Activated CD4-positive, alpha-beta memory T cell treated with anti-CD3 and anti-CD28 coated beads for 36 hours (primary cell): ENCODE measurements at regions not wholly inside any gene's neighbourhood (a gene's known extent, or its start where the extent isn't known, plus 50 kb on each side); places are given as distances from the start of the nearest gene placed in this dataset.

Experiments used
- CTCF ChIA-PET: fragments of 350-600 bp; sonication (Branson Sonifier 250); formaldehyde crosslinking; loops from one replicate; lab custom pipeline; 2021; ENCODE audit warnings: antibody characterized with exemption, inconsistent platforms; lab: Charles Lee
- POLR2A ChIA-PET: fragments of 350-600 bp; sonication (Branson Sonifier 250); formaldehyde crosslinking; loops from one replicate; lab custom pipeline; 2021; ENCODE audit warnings: antibody characterized with exemption; lab: Charles Lee
- DNase-seq: peaks from one replicate; pipeline ENCODE4 v3.0.0-alpha.2; 2020
- H3K27ac Mint-ChIP-seq: one replicate; pipeline ENCODE4 v1.8.0; 2021; ENCODE audit warnings: mixed read lengths
- H3K27me3 Mint-ChIP-seq: one replicate; pipeline ENCODE4 v1.8.0; 2021; ENCODE audit warnings: mixed read lengths
- H3K36me3 Mint-ChIP-seq: one replicate; pipeline ENCODE4 v1.8.0; 2021; ENCODE audit warnings: mixed read lengths
- H3K4me1 Mint-ChIP-seq: one replicate; pipeline ENCODE4 v1.8.0; 2021; ENCODE audit warnings: low read depth, mixed read lengths
- H3K4me3 Mint-ChIP-seq: one replicate; pipeline ENCODE4 v1.8.0; 2021; ENCODE audit warnings: mild to moderate bottlenecking, mixed read lengths
- H3K9me3 Mint-ChIP-seq: one replicate; pipeline ENCODE4 v1.8.0; 2021; ENCODE audit warnings: mixed read lengths
- intact Hi-C: fragments of 100-400 bp; cut with micrococcal nuclease; formaldehyde crosslinking; loops from one replicate; pipeline ENCODE4 v1.15.1; 2023

DNA sequence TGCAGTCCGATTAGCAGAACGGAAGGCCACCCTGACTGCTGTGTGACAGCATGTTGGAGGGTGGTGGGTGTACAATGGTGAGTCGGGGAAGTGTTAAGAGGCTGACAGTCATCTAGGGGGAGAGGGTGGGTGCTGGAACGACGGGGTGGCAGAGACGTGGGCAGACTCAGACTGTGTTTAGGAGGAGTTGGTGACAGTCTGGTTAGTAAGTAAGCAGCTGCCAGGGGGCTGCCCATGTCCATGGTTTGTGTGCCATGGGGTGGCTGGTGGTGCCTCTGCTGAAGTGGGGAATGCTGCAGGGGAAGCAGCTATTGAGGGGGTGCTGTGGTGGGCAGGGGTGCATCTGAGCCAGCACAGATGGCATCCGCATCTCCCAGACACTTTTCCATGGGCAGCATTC lies 51.3 kb upstream of the BOD1 start:
- Mint-ChIP-seq H3K4me3 (no peak overlapping the region), H3K27ac (no peak overlapping the region), H3K27me3 (peaks cover 4% of the 10 kb centered on the region), H3K9me3 (no peaks in the 10 kb centered on the region), H3K36me3 (no peaks in the 10 kb centered on the region), H3K4me1 (no peaks in the 10 kb centered on the region)
- POLR2A ChIA-PET, result no interaction called here
- CTCF ChIA-PET, result interaction anchor here (0.6 kb wide), 1 partner anchor 250 kb away, joined by 3 read pairs; no protein-coding TSS in a partner anchor
- DNase-seq, result no peak
- intact Hi-C loops, result no loop called here

DNA sequence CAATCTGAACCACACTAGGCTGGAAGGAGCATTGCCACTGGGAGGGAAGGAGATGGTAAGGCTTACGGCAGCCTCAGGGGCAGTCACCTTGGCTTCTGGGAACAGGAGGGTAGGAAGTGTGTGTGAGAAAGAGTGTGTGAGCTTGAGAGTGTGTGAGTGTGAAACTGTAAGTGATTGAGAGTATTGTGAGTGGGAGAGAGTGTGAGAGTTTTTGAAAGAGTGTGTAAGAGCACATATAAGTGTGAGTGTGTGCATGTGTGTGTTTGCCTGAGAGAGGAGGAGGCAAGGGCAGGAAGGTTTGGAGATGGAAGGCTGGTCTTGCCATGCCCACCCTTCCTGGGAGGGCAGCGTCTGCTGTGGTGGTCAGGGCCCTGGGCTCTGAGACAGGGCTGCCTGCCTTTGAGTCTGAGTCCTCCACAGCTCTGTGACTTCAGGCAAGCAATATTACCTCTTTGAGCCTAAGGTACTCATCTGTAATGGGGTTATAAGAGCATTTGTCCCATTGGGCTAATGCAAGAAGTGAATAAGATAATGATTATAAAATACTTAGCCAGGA lies 51.9 kb upstream of the BOD1 start:
- H3K27me3 Mint-ChIP-seq, result peaks cover 4% of the 10 kb centered on the region
- CTCF ChIA-PET, result interaction anchor here (0.6 kb wide), 1 partner anchor 250 kb away, joined by 3 read pairs; no protein-coding TSS in a partner anchor

DNA sequence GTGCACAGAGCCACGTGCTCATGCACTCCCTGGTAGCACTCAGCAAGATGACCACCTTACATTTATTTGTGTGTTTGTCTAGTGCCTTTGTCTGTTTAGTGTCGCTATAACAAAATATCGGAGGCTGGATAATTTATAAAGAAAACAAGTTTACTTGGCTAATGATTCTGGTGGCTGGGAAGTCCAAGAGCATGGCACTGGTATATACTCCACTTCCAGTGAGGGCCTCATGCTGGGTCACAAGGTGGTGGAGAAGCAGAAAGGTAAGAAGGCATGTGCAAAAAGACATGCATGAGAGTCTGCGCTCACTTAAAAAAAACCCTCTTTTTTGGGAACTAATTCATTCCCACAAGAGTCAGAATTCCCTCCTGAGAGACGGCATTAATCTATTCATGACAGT lies 52.5 kb upstream of the BOD1 start:
- Mint-ChIP-seq H3K4me1 (no peaks in the 10 kb centered on the region), H3K36me3 (no peaks in the 10 kb centered on the region), H3K27me3 (peaks cover 6% of the 10 kb centered on the region), H3K4me3 (no peak overlapping the region), H3K27ac (no peak overlapping the region), H3K9me3 (no peaks in the 10 kb centered on the region)
- ChIA-PET CTCF (no interaction called here), POLR2A (no interaction called here)
- no peak for DNase-seq
- intact Hi-C loops, result no loop called here

More for the DNA sequence above, 51.9 kb upstream of the BOD1 start:
- DNase-seq, result no peak
- POLR2A ChIA-PET, result no interaction called here
- intact Hi-C loops, result no loop called here
- Mint-ChIP-seq H3K4me3 (no peak overlapping the region), H3K4me1 (no peaks in the 10 kb centered on the region), H3K36me3 (no peaks in the 10 kb centered on the region), H3K9me3 (no peaks in the 10 kb centered on the region), H3K27ac (no peak overlapping the region)

DNA sequence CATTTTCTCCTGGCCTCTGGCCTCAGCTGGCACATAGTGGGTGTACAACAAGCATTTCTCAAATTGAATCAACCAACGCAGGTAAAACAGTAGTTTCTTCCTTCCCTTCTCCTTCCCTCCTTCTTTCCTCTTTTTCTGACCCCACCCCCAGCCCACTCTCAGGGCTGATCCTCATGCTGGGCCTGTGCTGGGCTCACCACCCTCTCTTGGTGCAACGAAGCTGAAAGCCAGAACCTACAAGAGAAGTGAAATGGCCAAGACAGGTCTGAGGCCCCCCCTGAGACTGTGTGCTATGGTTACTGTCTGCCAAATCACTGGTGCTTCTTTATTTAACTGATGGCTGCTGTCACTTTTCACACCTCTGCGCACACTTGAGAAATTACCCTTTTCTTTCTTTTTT lies 53.0 kb upstream of the BOD1 start:
- no peaks in the 10 kb centered on the region for H3K36me3 Mint-ChIP-seq
- DNase-seq, result no peak
- no peak overlapping the region for H3K4me3 Mint-ChIP-seq
- no peaks in the 10 kb centered on the region for H3K4me1 Mint-ChIP-seq
- intact Hi-C loops, result no loop called here
- ChIA-PET CTCF (no interaction called here), POLR2A (no interaction called here)
- H3K9me3 Mint-ChIP-seq, result no peaks in the 10 kb centered on the region
- no peak overlapping the region for H3K27ac Mint-ChIP-seq
- peaks cover 6% of the 10 kb centered on the region for H3K27me3 Mint-ChIP-seq

DNA sequence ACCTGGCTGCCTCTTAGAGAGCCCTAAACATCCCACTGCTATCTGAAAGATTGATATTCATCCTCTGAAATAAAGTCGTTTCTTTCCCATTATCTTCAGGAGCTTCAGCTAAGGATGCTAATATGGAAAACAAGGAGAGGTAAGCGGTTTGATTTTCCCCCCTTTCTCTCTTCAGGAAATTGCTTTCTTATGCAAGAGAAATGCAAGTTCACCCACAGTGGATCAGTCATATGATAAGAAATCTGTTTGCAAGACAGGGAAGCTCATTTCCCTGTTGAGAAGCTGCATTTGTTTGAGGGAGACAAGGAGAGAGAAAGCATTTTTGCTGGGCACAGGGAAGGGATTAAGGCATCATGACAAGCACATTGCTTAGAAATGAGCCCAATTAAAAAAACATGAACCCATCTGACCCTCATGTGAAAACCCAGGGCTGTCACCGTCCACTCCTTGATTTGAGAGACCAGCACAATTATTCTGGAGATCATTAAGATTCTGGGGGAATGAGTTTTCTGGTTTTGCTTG lies 53.7 kb upstream of the BOD1 start:
- DNase-seq, result no peak
- POLR2A ChIA-PET, result no interaction called here
- no peak overlapping the region for H3K4me3 Mint-ChIP-seq
- no peaks in the 10 kb centered on the region for H3K4me1 Mint-ChIP-seq
- intact Hi-C loops, result no loop called here
- no peak overlapping the region for H3K27ac Mint-ChIP-seq
- CTCF ChIA-PET, result no interaction called here
- peaks cover 3% of the 10 kb centered on the region for H3K9me3 Mint-ChIP-seq
- H3K27me3 Mint-ChIP-seq, result peaks cover 6% of the 10 kb centered on the region
- H3K36me3 Mint-ChIP-seq, result no peaks in the 10 kb centered on the region

DNA sequence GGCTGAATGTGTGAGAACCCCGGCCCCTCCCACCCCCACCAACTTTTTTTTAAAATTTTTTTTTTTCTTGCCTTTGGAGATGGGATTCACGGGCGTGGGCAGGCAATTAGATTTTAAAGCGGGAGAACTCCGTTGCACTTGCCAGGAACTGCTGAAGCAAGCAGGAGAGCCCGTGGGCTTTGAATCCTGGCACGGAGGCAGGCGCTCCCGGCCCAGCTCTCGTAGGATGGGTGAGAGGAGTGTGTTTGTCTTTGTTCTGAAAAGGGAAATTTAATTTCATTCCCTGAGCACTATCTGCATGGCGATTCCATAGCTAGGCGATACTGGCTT lies 54.3 kb upstream of the BOD1 start:
- POLR2A ChIA-PET, result no interaction called here
- Mint-ChIP-seq H3K27ac (no peak overlapping the region), H3K4me1 (no peaks in the 10 kb centered on the region), H3K9me3 (peaks cover 5% of the 10 kb centered on the region), H3K4me3 (no peak overlapping the region), H3K36me3 (no peaks in the 10 kb centered on the region), H3K27me3 (peaks cover 6% of the 10 kb centered on the region)
- CTCF ChIA-PET, result no interaction called here
- intact Hi-C loops, result no loop called here
- DNase-seq, result no peak

DNA sequence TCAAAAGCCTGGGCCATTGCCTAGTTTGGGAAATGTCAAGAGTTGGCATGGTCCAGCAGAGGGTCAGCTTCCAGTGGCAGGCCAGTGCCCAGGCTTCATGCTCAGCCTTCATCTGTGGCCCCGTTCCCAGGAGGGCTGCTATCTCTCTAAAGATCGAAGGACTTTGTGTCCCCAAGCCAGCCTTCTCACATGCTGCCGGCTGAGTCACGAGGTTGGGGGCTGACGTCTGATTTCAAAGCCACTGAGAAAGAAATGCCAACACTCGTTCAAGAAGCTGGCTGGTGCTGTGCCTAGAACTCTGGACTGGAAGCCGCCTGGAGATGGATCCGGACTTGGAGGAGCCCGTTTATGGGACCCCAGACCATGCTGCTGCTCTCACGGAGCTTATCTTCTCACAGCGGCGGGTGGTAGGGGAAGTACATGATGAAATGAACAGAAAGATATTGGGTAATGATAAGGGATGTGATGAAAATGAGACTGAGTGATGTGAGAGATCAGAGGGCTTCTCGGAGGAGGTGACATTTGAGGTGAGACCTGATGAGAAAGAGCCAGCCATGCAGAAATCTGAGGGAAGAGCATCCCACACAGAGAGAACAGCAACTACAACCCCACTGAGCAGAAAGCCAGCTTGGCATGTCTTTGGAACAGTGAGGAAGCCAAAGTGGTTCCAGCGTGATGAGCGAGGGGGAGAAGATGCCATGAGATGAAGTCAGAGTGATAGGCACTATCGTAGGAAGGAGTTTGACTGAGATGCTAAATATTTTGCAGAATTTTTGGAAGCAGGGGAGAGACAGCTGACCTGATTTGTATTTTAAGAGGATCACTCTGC lies 54.9 kb upstream of the BOD1 start:
- CTCF ChIA-PET, result no interaction called here
- intact Hi-C loops, result no loop called here
- H3K27me3 Mint-ChIP-seq, result peaks cover 6% of the 10 kb centered on the region
- H3K36me3 Mint-ChIP-seq, result no peaks in the 10 kb centered on the region
- no peak for DNase-seq
- no peak overlapping the region for H3K4me3 Mint-ChIP-seq
- POLR2A ChIA-PET, result no interaction called here
- no peaks in the 10 kb centered on the region for H3K4me1 Mint-ChIP-seq
- H3K9me3 Mint-ChIP-seq, result peaks cover 10% of the 10 kb centered on the region
- H3K27ac Mint-ChIP-seq, result no peak overlapping the region

DNA sequence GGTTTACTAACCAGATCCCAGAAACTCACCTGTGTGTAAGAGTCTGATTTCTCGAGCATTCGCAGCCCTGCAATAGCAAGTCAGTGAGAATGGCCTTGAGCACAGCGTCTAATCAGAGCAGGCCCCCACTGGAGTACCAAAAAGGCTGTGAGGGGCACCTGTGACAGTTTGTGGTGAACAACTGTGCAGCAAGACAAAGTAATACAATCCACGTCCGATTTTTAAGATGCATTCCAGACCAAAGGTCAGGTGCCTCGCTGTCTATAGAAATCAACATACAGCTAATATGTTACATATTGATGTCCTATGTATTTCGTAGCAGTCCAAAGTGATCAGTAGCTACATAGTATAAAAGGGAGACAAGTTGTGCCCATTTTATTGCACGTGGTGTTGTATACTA lies 55.7 kb upstream of the BOD1 start:
- ChIA-PET POLR2A (no interaction called here), CTCF (no interaction called here)
- intact Hi-C loops, result no loop called here
- Mint-ChIP-seq H3K9me3 (peaks cover 13% of the 10 kb centered on the region), H3K27ac (no peak overlapping the region), H3K4me3 (no peak overlapping the region), H3K27me3 (peaks cover 6% of the 10 kb centered on the region), H3K36me3 (no peaks in the 10 kb centered on the region), H3K4me1 (no peaks in the 10 kb centered on the region)
- DNase-seq, result no peak

DNA sequence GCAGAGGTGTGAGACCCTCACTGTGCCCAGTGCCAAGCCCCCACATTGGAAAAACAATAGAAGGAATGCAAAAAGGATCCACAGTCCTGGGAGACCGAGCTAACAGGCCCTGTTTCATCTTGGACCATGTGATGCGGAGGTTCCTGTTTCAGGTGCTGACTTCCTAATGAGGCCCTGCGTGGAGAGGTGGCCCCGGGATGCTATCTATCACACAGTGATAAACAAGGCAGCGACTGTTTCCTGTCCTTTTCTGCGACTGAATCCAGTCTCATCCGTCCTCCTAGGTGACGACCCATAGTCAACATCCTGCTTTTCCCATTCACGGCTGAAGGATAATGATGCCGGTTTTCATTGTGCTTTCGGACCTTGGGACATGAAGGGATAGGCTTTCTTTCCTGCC lies 56.4 kb upstream of the BOD1 start:
- Mint-ChIP-seq H3K4me1 (no peaks in the 10 kb centered on the region), H3K4me3 (no peak overlapping the region), H3K27ac (no peak overlapping the region), H3K36me3 (no peaks in the 10 kb centered on the region), H3K9me3 (peaks cover 13% of the 10 kb centered on the region), H3K27me3 (peaks cover 6% of the 10 kb centered on the region)
- ChIA-PET CTCF (no interaction called here), POLR2A (no interaction called here)
- intact Hi-C loops, result no loop called here
- no peak for DNase-seq

DNA sequence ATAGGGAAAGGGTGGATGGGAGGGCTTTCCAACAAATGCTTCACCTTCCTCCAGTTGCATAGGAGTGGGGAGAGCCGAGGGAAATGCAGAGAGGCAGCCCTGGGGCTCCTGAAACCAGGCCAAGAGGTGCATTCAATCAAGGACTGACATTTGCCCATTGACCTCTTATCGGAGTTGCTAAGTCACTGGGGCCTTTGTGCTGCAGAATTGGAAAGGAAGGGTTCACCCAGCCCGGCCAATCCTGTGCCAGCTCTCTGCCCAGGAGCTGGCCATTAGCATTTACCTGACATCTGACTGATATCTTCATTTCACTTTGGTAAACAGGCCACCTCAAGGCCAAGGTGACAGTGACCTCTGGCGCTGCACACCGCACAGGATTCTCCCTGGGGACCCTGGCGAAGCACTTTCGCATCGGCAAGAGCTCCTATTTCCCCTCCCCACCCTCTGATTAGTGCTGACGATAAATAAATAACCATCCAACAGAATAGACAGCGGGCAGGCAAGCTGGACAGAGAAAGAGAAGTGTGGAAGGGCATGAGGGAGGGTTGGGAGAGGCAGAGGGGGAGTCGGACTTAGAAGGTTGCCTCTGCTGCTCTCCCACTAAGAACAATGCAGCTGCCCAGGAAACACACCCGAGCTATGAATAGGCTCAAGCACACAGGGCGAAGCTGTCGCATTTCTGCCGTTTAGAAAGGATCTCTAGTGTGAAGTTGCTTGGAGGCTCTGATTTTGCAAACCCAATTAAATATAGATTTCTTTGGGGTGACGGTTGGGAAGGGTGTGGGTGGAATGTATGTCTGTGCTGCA lies 57.0 kb upstream of the BOD1 start:
- POLR2A ChIA-PET, result no interaction called here

DNA sequence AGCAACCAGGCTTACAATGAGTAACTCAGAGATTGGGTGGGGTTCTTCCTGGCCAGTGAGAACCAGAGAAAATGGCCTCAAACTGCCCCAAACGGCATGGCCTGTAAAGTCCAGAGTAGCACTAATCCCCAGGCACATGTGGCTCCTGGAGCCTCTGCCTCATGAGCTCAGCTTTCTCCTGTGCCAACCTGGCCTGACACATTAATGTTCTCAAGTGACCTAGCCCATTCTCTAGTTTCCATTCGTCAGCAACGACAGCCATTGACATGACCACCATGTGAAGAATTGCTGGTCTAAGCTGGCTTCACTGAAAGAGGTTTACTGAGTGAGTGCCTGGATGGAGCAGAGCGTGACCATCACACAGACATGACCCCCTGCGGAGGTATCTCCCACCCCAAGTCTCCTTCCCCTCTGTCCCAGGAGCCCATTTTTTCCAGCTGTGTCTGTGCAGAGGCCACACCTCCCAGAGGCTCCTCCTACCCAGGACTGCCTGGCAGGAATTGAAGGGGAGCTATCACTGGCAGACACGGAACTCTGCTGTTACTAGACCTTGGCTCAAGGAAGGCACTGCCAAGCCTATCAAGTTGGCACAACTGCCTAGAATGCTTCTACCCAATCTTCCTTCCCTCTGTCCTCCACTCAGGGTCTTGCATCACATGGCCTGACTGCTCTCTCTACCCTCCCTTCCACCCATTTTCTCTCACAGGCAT lies 59.0 kb upstream of the BOD1 start:
- POLR2A ChIA-PET, result no interaction called here
- intact Hi-C loops, result no loop called here
- Mint-ChIP-seq H3K9me3 (peaks cover 15% of the 10 kb centered on the region), H3K36me3 (no peaks in the 10 kb centered on the region), H3K27ac (no peak overlapping the region), H3K4me3 (no peak overlapping the region), H3K4me1 (no peaks in the 10 kb centered on the region), H3K27me3 (peaks cover 7% of the 10 kb centered on the region)
- CTCF ChIA-PET, result no interaction called here
- no peak for DNase-seq

More for the DNA sequence above, 57.0 kb upstream of the BOD1 start:
- intact Hi-C loops, result no loop called here
- CTCF ChIA-PET, result no interaction called here
- H3K9me3 Mint-ChIP-seq, result peaks cover 13% of the 10 kb centered on the region
- no peaks in the 10 kb centered on the region for H3K4me1 Mint-ChIP-seq
- H3K27ac Mint-ChIP-seq, result no peak overlapping the region
- no peak overlapping the region for H3K4me3 Mint-ChIP-seq
- DNase-seq, result no peak
- peaks cover 6% of the 10 kb centered on the region for H3K27me3 Mint-ChIP-seq
- no peaks in the 10 kb centered on the region for H3K36me3 Mint-ChIP-seq

DNA sequence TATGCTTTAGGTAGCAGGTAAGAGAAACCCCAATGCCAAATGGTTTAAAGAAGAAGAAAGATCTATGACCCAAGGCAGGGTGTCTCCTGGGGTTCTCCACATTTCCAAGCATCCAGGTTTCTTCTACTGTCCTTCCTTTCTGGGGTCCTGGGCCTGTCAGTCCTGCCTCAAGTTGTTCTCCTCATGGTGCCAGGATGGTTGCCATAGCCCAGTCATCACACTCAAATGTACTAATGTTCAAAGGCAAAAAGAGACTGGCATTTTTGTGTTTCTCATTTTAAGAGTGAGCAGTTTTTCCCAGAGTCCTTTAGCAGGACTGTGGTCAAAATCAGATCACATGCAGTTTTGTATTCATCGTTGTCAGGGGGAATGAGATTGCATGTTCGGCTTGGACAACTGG lies 59.9 kb upstream of the BOD1 start:
- Mint-ChIP-seq H3K27me3 (peaks cover 6% of the 10 kb centered on the region), H3K9me3 (peaks cover 15% of the 10 kb centered on the region), H3K27ac (no peak overlapping the region), H3K4me1 (no peaks in the 10 kb centered on the region), H3K4me3 (no peak overlapping the region), H3K36me3 (no peaks in the 10 kb centered on the region)
- DNase-seq, result no peak
- intact Hi-C loops, result no loop called here
- POLR2A ChIA-PET, result no interaction called here
- CTCF ChIA-PET, result no interaction called here
